Vagina (tissue), 2 donors: ENCODE measurements at regions not wholly inside any gene's neighbourhood (a gene's known extent, or its start where the extent isn't known, plus 50 kb on each side); places are given as distances from the start of the nearest gene placed in this dataset.

Experiments used
- CTCF ChIP-seq, 3 experiments: fragments of 450-650 bp in 2 of 3; fragments of 200-600 bp in 1 of 3; sonication (generic) in 1 of 3; IDR thresholded peaks; one replicate each; pipeline ENCODE4 v1.5.1; 2017 to 2019; ENCODE audit warnings: antibody characterized with exemption in 3 of 3, mild to moderate bottlenecking in 2 of 3, moderate library complexity in 2 of 3
- POLR2A ChIP-seq, 2 donors: fragments of 450-650 bp; IDR thresholded peaks; one replicate each; pipeline ENCODE4 v1.6.1; 2017; ENCODE audit warnings: antibody characterized with exemption in 2 of 2, mild to moderate bottlenecking in 2 of 2, moderate library complexity in 2 of 2

DNA sequence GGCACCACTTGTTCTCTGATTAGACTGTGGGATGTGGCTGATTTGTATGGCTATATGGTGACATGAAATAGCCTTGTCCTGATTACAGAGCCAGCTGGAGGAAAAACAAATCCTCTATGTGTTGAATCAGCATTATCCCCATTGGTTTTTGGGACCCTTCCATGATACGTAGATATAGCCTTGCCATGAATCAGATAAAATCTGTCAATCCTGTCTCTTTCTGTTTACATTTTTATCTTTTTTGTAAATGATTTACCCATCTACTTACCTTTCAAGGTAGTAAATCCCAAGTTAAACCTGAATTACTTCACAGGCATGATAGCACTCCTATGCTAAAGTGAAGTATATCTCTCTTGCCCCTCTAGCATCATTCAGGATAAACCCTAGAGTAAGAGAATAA, 789.3 kb downstream of the TMTC2 start:
- TF ChIP-seq CTCF (IDR thresholded peaks at IDR 0.05), result no peak
- no peak for TF ChIP-seq POLR2A (IDR thresholded peaks at IDR 0.05)
